ENCODE measurements at regions not wholly inside any gene's neighbourhood (a gene's known extent, or its start where the extent isn't known, plus 50 kb on each side); places are given as distances from the start of the nearest gene placed in this dataset.
"Not testable (repeated sequence)": the region's sequence is repeated elsewhere in the genome, so short reads cannot be mapped to it uniquely, and the experiment has no call there.

GRCh38 chr20:30900080-30900719 lies 357.3 kb upstream of the DEFB115 start:
- not testable (repeated sequence) for TF ChIP-seq CTCF (IDR thresholded peaks at IDR 0.05; ENCODE audit: low read length); EZH2 (optimal IDR thresholded peaks at IDR 0.05; ENCODE audit: low read depth, low read length)

Measured in MM.1S (cell line).